IgD-negative memory B cell (primary cell): ENCODE measurements at regions not wholly inside any gene's neighbourhood (a gene's known extent, or its start where the extent isn't known, plus 50 kb on each side); places are given as distances from the start of the nearest gene placed in this dataset.

Source experiments
- H3K27ac Mint-ChIP-seq, 3 donors: one replicate each; pipeline ENCODE4 v1.8.0; 2020 to 2022; ENCODE audit warnings: mild to moderate bottlenecking in 3 of 3, mixed read lengths in 3 of 3, moderate library complexity in 1 of 3
- H3K27me3 Mint-ChIP-seq: one replicate; pipeline ENCODE4 v1.8.0; 2021; ENCODE audit warnings: mixed read lengths
- H3K36me3 Mint-ChIP-seq: one replicate; pipeline ENCODE4 v1.8.0; 2020; ENCODE audit warnings: mild to moderate bottlenecking, mixed read lengths
- H3K4me1 Mint-ChIP-seq, 3 donors: one replicate each; pipeline ENCODE4 v1.8.0; 2020 to 2022; ENCODE audit warnings: mixed read lengths in 3 of 3, mild to moderate bottlenecking in 1 of 3
- H3K4me3 Mint-ChIP-seq, 4 donors: one replicate each; pipeline ENCODE4 v1.8.0; 2020 to 2022; ENCODE audit warnings: mild to moderate bottlenecking in 4 of 4, mixed read lengths in 4 of 4, moderate library complexity in 3 of 4
- H3K9me3 Mint-ChIP-seq, 3 donors: one replicate each; pipeline ENCODE4 v1.8.0; 2020 to 2021; ENCODE audit warnings: mixed read lengths in 3 of 3, mild to moderate bottlenecking in 1 of 3

- Mint-ChIP-seq H3K36me3 (no peaks in the 10 kb centered on the region), H3K4me3 (no peak overlapping the region), H3K4me1 (no peaks in the 10 kb centered on the region), H3K27ac (no peak overlapping the region), H3K27me3 (peaks cover 3% of the 10 kb centered on the region), H3K9me3 (peaks cover 1 to 3% (median 2%) of the 10 kb centered on the region in 3 donors)
Measured at GRCh38 chr7:54810401-54810800, 51.4 kb upstream of the SEC61G start.

- Mint-ChIP-seq H3K27me3 (peaks cover 3% of the 10 kb centered on the region), H3K27ac (no peak overlapping the region), H3K4me3 (no peak overlapping the region), H3K9me3 (peaks cover 1 to 4% (median 3%) of the 10 kb centered on the region in 3 donors), H3K36me3 (no peaks in the 10 kb centered on the region), H3K4me1 (no peaks in the 10 kb centered on the region)
Measured at GRCh38 chr7:54811041-54811845, 52.2 kb upstream of the SEC61G start.

GRCh38 chr7:54811846-54812254 lies 52.8 kb upstream of the SEC61G start:
- Mint-ChIP-seq H3K4me1 (no peaks in the 10 kb centered on the region), H3K9me3 (peaks cover 1 to 4% (median 3%) of the 10 kb centered on the region in 3 donors), H3K4me3 (no peak overlapping the region), H3K36me3 (no peaks in the 10 kb centered on the region), H3K27me3 (no peaks in the 10 kb centered on the region), H3K27ac (no peak overlapping the region)

GRCh38 chr7:54812756-54813322 lies 53.8 kb upstream of the SEC61G start:
- Mint-ChIP-seq H3K4me1 (no peaks in the 10 kb centered on the region), H3K9me3 (peaks cover 1 to 8% (median 3%) of the 10 kb centered on the region in 3 donors), H3K36me3 (no peaks in the 10 kb centered on the region), H3K27ac (no peak overlapping the region), H3K4me3 (no peak overlapping the region), H3K27me3 (peaks cover 2% of the 10 kb centered on the region)

- Mint-ChIP-seq H3K36me3 (no peaks in the 10 kb centered on the region), H3K4me1 (no peaks in the 10 kb centered on the region), H3K4me3 (no peak overlapping the region), H3K27me3 (peaks cover 2% of the 10 kb centered on the region), H3K9me3 (peaks cover 1 to 8% (median 3%) of the 10 kb centered on the region in 3 donors), H3K27ac (no peak overlapping the region)
Measured at GRCh38 chr7:54813398-54813797, 54.4 kb upstream of the SEC61G start.

GRCh38 chr7:54814401-54814800 lies 55.4 kb upstream of the SEC61G start:
- Mint-ChIP-seq H3K9me3 (peaks cover 0 to 8% (median 1%) of the 10 kb centered on the region in 3 donors), H3K36me3 (no peaks in the 10 kb centered on the region), H3K4me3 (no peak overlapping the region), H3K27ac (no peak overlapping the region), H3K27me3 (peaks cover 4% of the 10 kb centered on the region), H3K4me1 (no peaks in the 10 kb centered on the region)

- Mint-ChIP-seq H3K4me1 (no peaks in the 10 kb centered on the region), H3K27ac (peak overlapping the region in 1 of 3 donors; percentile 60), H3K9me3 (peaks cover 0 to 8% (median 1%) of the 10 kb centered on the region in 3 donors), H3K4me3 (no peak overlapping the region), H3K36me3 (no peaks in the 10 kb centered on the region), H3K27me3 (peaks cover 5% of the 10 kb centered on the region)
Measured at GRCh38 chr7:54817152-54817551, 58.1 kb upstream of the SEC61G start.

- Mint-ChIP-seq H3K27ac (no peak overlapping the region), H3K9me3 (peaks cover 2 to 12% (median 3%) of the 10 kb centered on the region in 3 donors), H3K27me3 (peaks cover 10% of the 10 kb centered on the region)
Measured at GRCh38 chr7:54823776-54824175, 64.8 kb upstream of the SEC61G start.

GRCh38 chr7:54824655-54825054 lies 65.6 kb upstream of the SEC61G start:
- no peak overlapping the region for H3K4me3 Mint-ChIP-seq
- peaks cover 2 to 17% (median 3%) of the 10 kb centered on the region in 3 donors for H3K9me3 Mint-ChIP-seq
- peak overlapping the region in 1 of 3 donors; percentile 12 for H3K27ac Mint-ChIP-seq
- H3K36me3 Mint-ChIP-seq: no peaks in the 10 kb centered on the region
- peaks cover 9% of the 10 kb centered on the region for H3K27me3 Mint-ChIP-seq
- H3K4me1 Mint-ChIP-seq: no peaks in the 10 kb centered on the region

More at GRCh38 chr7:54823776-54824175, 64.8 kb upstream of the SEC61G start:
- no peak overlapping the region for H3K4me3 Mint-ChIP-seq
- H3K36me3 Mint-ChIP-seq: no peaks in the 10 kb centered on the region
- no peaks in the 10 kb centered on the region for H3K4me1 Mint-ChIP-seq

- Mint-ChIP-seq H3K27ac (peak overlapping the region in 1 of 3 donors; percentile 12), H3K36me3 (no peaks in the 10 kb centered on the region), H3K4me3 (no peak overlapping the region), H3K4me1 (no peaks in the 10 kb centered on the region), H3K27me3 (peaks cover 8% of the 10 kb centered on the region), H3K9me3 (peaks cover 7 to 19% (median 8%) of the 10 kb centered on the region in 3 donors)
Measured at GRCh38 chr7:54825368-54825767, 66.4 kb upstream of the SEC61G start.

- Mint-ChIP-seq H3K36me3 (no peaks in the 10 kb centered on the region), H3K27me3 (peaks cover 8% of the 10 kb centered on the region), H3K4me3 (no peak overlapping the region), H3K4me1 (no peaks in the 10 kb centered on the region), H3K27ac (no peak overlapping the region), H3K9me3 (peaks cover 8 to 23% (median 12%) of the 10 kb centered on the region in 3 donors)
Measured at GRCh38 chr7:54827734-54828133, 68.7 kb upstream of the SEC61G start.

- H3K36me3 Mint-ChIP-seq: no peaks in the 10 kb centered on the region
- no peaks in the 10 kb centered on the region for H3K4me1 Mint-ChIP-seq
- H3K9me3 Mint-ChIP-seq: peaks cover 8 to 26% (median 16%) of the 10 kb centered on the region in 3 donors
Measured at GRCh38 chr7:54831046-54831643, 72.1 kb upstream of the SEC61G start.

GRCh38 chr7:54831644-54832095 lies 72.7 kb upstream of the SEC61G start:
- Mint-ChIP-seq H3K27ac (no peak overlapping the region), H3K4me3 (no peak overlapping the region), H3K9me3 (peaks cover 8 to 25% (median 15%) of the 10 kb centered on the region in 3 donors), H3K36me3 (no peaks in the 10 kb centered on the region), H3K4me1 (no peaks in the 10 kb centered on the region), H3K27me3 (peaks cover 6% of the 10 kb centered on the region)

More at GRCh38 chr7:54831046-54831643, 72.1 kb upstream of the SEC61G start:
- no peak overlapping the region for H3K27ac Mint-ChIP-seq
- peaks cover 6% of the 10 kb centered on the region for H3K27me3 Mint-ChIP-seq
- H3K4me3 Mint-ChIP-seq: no peak overlapping the region

GRCh38 chr7:54833001-54833467 lies 74.0 kb upstream of the SEC61G start:
- H3K27ac Mint-ChIP-seq: no peak overlapping the region
- no peak overlapping the region for H3K4me3 Mint-ChIP-seq
- H3K36me3 Mint-ChIP-seq: no peaks in the 10 kb centered on the region
- no peaks in the 10 kb centered on the region for H3K4me1 Mint-ChIP-seq
- peaks cover 6% of the 10 kb centered on the region for H3K27me3 Mint-ChIP-seq
- H3K9me3 Mint-ChIP-seq: peaks cover 5 to 14% (median 13%) of the 10 kb centered on the region in 3 donors

- Mint-ChIP-seq H3K36me3 (no peaks in the 10 kb centered on the region), H3K9me3 (peaks cover 0 to 4% (median 3%) of the 10 kb centered on the region in 3 donors), H3K4me3 (no peak overlapping the region), H3K4me1 (no peaks in the 10 kb centered on the region), H3K27me3 (peaks cover 4% of the 10 kb centered on the region), H3K27ac (no peak overlapping the region)
Measured at GRCh38 chr7:54837168-54837567, 78.2 kb upstream of the SEC61G start.
